ENCODE measurements at regions not wholly inside any gene's neighbourhood (a gene's known extent, or its start where the extent isn't known, plus 50 kb on each side); places are given as distances from the start of the nearest gene placed in this dataset.

DNA sequence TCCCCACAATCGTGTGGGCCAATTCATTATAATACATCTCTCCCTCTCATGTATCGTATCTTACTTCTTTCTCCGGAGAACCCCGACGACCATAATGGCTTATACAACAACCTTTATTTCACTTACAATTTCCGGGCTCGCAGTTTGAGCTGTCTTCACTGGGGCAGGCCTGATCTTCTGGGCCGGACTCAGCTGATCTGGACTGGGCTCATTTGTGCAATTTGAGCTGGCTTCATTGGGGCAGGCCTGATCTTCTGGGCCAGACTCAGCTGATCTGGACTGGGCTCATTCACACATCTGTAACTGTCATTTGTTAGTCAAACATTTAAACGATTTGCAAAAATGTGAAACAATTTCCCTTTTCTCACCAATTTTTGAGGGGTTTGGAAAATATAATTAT is 171.5 kb upstream of the FRG1 start:
- TF ChIP-seq, protein P1, sequence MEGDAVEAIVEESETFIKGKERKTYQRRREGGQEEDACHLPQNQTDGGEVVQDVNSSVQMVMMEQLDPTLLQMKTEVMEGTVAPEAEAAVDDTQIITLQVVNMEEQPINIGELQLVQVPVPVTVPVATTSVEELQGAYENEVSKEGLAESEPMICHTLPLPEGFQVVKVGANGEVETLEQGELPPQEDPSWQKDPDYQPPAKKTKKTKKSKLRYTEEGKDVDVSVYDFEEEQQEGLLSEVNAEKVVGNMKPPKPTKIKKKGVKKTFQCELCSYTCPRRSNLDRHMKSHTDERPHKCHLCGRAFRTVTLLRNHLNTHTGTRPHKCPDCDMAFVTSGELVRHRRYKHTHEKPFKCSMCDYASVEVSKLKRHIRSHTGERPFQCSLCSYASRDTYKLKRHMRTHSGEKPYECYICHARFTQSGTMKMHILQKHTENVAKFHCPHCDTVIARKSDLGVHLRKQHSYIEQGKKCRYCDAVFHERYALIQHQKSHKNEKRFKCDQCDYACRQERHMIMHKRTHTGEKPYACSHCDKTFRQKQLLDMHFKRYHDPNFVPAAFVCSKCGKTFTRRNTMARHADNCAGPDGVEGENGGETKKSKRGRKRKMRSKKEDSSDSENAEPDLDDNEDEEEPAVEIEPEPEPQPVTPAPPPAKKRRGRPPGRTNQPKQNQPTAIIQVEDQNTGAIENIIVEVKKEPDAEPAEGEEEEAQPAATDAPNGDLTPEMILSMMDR (IDR thresholded peaks at IDR 0.05; ENCODE audit: low read length): no peak
- TF ChIP-seq EZH2 (optimal IDR thresholded peaks at IDR 0.05; ENCODE audit: low read depth, low read length): no peak
